ENCODE measurements at regions not wholly inside any gene's neighbourhood (a gene's known extent, or its start where the extent isn't known, plus 50 kb on each side); places are given as distances from the start of the nearest gene placed in this dataset.

DNA sequence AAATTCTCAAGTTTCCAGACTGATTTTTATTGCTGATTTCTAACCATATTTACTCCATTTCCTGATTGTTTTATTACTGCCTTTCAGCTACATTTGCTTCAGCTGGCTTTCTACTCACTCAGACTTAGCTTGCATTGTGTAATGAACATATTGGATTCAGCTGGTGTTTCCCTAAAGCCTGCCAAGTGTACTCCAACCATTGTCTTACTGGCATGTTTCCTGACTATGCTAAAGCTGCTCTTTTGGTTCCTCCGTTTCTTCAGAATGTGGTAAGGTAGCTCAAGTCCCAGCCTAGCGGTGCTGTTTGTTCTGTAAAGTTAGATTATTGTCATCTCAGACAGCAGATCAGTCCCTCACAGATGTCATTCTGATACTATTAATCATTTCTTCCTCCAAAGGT is 53.1 kb upstream of the GLRA2 start:
- TF ChIP-seq, protein P1, sequence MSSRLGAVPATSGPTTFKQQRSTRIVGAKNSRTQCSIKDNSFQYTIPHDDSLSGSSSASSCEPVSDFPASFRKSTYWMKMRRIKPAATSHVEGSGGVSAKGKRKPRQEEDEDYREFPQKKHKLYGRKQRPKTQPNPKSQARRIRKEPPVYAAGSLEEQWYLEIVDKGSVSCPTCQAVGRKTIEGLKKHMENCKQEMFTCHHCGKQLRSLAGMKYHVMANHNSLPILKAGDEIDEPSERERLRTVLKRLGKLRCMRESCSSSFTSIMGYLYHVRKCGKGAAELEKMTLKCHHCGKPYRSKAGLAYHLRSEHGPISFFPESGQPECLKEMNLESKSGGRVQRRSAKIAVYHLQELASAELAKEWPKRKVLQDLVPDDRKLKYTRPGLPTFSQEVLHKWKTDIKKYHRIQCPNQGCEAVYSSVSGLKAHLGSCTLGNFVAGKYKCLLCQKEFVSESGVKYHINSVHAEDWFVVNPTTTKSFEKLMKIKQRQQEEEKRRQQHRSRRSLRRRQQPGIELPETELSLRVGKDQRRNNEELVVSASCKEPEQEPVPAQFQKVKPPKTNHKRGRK (CRISPR knock-in tag; IDR thresholded peaks at IDR 0.05; ENCODE audit: borderline replicate concordance): no peak
- TF ChIP-seq, protein P2, sequence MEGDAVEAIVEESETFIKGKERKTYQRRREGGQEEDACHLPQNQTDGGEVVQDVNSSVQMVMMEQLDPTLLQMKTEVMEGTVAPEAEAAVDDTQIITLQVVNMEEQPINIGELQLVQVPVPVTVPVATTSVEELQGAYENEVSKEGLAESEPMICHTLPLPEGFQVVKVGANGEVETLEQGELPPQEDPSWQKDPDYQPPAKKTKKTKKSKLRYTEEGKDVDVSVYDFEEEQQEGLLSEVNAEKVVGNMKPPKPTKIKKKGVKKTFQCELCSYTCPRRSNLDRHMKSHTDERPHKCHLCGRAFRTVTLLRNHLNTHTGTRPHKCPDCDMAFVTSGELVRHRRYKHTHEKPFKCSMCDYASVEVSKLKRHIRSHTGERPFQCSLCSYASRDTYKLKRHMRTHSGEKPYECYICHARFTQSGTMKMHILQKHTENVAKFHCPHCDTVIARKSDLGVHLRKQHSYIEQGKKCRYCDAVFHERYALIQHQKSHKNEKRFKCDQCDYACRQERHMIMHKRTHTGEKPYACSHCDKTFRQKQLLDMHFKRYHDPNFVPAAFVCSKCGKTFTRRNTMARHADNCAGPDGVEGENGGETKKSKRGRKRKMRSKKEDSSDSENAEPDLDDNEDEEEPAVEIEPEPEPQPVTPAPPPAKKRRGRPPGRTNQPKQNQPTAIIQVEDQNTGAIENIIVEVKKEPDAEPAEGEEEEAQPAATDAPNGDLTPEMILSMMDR (IDR thresholded peaks at IDR 0.05): no peak
- TF ChIP-seq, protein P3, sequence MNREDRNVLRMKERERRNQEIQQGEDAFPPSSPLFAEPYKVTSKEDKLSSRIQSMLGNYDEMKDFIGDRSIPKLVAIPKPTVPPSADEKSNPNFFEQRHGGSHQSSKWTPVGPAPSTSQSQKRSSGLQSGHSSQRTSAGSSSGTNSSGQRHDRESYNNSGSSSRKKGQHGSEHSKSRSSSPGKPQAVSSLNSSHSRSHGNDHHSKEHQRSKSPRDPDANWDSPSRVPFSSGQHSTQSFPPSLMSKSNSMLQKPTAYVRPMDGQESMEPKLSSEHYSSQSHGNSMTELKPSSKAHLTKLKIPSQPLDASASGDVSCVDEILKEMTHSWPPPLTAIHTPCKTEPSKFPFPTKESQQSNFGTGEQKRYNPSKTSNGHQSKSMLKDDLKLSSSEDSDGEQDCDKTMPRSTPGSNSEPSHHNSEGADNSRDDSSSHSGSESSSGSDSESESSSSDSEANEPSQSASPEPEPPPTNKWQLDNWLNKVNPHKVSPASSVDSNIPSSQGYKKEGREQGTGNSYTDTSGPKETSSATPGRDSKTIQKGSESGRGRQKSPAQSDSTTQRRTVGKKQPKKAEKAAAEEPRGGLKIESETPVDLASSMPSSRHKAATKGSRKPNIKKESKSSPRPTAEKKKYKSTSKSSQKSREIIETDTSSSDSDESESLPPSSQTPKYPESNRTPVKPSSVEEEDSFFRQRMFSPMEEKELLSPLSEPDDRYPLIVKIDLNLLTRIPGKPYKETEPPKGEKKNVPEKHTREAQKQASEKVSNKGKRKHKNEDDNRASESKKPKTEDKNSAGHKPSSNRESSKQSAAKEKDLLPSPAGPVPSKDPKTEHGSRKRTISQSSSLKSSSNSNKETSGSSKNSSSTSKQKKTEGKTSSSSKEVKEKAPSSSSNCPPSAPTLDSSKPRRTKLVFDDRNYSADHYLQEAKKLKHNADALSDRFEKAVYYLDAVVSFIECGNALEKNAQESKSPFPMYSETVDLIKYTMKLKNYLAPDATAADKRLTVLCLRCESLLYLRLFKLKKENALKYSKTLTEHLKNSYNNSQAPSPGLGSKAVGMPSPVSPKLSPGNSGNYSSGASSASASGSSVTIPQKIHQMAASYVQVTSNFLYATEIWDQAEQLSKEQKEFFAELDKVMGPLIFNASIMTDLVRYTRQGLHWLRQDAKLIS (CRISPR knock-in tag; IDR thresholded peaks at IDR 0.05; ENCODE audit: borderline replicate concordance): no peak
- TF ChIP-seq, protein P4, sequence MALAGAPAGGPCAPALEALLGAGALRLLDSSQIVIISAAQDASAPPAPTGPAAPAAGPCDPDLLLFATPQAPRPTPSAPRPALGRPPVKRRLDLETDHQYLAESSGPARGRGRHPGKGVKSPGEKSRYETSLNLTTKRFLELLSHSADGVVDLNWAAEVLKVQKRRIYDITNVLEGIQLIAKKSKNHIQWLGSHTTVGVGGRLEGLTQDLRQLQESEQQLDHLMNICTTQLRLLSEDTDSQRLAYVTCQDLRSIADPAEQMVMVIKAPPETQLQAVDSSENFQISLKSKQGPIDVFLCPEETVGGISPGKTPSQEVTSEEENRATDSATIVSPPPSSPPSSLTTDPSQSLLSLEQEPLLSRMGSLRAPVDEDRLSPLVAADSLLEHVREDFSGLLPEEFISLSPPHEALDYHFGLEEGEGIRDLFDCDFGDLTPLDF (CRISPR knock-in tag; IDR thresholded peaks at IDR 0.05): no peak
- TF ChIP-seq, protein P5, sequence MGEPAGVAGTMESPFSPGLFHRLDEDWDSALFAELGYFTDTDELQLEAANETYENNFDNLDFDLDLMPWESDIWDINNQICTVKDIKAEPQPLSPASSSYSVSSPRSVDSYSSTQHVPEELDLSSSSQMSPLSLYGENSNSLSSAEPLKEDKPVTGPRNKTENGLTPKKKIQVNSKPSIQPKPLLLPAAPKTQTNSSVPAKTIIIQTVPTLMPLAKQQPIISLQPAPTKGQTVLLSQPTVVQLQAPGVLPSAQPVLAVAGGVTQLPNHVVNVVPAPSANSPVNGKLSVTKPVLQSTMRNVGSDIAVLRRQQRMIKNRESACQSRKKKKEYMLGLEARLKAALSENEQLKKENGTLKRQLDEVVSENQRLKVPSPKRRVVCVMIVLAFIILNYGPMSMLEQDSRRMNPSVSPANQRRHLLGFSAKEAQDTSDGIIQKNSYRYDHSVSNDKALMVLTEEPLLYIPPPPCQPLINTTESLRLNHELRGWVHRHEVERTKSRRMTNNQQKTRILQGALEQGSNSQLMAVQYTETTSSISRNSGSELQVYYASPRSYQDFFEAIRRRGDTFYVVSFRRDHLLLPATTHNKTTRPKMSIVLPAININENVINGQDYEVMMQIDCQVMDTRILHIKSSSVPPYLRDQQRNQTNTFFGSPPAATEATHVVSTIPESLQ (CRISPR knock-in tag; IDR thresholded peaks at IDR 0.05): no peak
- no peak for TF ChIP-seq NR3C1 (CRISPR knock-in tag; conservative IDR thresholded peaks at IDR 0.05; ENCODE audit: low read depth)
- no peak for TF ChIP-seq TP53 (CRISPR knock-in tag; IDR thresholded peaks at IDR 0.05)
